DND-41 (cell line): ENCODE measurements at regions not wholly inside any gene's neighbourhood (a gene's known extent, or its start where the extent isn't known, plus 50 kb on each side); places are given as distances from the start of the nearest gene placed in this dataset.

Experiments used
- EZH2 ChIP-seq: IDR thresholded peaks from 3 replicates; pipeline ENCODE4 v1.6.1; 2012; ENCODE audit warnings: borderline replicate concordance, low read depth, mild to moderate bottlenecking, moderate library complexity, low read length, inconsistent platforms; ENCODE audit not compliant: severe bottlenecking
- TF ChIP-seq, protein P1 (sequence below): IDR thresholded peaks from 2 replicates; pipeline ENCODE4 v1.5.1; 2012; ENCODE audit warnings: borderline replicate concordance, low read length, moderate library complexity, mild to moderate bottlenecking; ENCODE audit not compliant: poor library complexity, severe bottlenecking; ENCODE audit errors: extremely low read depth

DNA sequence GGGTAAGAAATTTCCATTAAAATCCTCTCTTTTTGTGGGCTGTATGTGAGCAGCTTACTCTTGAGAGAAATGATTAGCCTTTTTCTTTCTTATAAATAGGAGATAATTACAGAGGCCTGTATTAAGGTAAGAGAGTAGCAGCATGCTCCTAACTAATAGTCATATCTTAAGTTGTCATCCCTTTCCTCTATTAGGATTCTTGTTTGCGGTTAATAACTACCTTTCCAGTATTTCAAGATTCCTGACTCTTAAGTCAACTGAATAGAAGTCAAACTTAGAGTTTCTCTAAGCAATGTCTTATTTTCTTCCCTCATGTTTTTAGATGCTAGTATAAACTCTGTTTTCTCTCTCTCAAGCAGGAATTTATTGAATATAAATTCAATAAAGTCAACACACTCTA is 139.9 kb upstream of the GPRIN3 start:
- TF ChIP-seq, protein P1, sequence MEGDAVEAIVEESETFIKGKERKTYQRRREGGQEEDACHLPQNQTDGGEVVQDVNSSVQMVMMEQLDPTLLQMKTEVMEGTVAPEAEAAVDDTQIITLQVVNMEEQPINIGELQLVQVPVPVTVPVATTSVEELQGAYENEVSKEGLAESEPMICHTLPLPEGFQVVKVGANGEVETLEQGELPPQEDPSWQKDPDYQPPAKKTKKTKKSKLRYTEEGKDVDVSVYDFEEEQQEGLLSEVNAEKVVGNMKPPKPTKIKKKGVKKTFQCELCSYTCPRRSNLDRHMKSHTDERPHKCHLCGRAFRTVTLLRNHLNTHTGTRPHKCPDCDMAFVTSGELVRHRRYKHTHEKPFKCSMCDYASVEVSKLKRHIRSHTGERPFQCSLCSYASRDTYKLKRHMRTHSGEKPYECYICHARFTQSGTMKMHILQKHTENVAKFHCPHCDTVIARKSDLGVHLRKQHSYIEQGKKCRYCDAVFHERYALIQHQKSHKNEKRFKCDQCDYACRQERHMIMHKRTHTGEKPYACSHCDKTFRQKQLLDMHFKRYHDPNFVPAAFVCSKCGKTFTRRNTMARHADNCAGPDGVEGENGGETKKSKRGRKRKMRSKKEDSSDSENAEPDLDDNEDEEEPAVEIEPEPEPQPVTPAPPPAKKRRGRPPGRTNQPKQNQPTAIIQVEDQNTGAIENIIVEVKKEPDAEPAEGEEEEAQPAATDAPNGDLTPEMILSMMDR, result no peak
- TF ChIP-seq EZH2, result no peak
